KOPT-K1 (cell line): ENCODE measurements at regions not wholly inside any gene's neighbourhood (a gene's known extent, or its start where the extent isn't known, plus 50 kb on each side); places are given as distances from the start of the nearest gene placed in this dataset.
"Not testable (repeated sequence)": the region's sequence is repeated elsewhere in the genome, so short reads cannot be mapped to it uniquely, and the experiment has no call there.

Experiments used
- H3K27ac ChIP-seq: fragments of 200-600 bp; sonication (generic); 2 replicates; pipeline ENCODE4 v1.5.1; 2016; ENCODE audit warnings: antibody characterized with exemption, mild to moderate bottlenecking, low read depth, low read length; ENCODE audit not compliant: poor library complexity, severe bottlenecking
- H3K36me3 ChIP-seq: fragments of 200-600 bp; sonication (generic); 2 replicates; pipeline ENCODE4 v1.5.1; 2017; ENCODE audit warnings: antibody characterized with exemption, mild to moderate bottlenecking, low read length, moderate library complexity; ENCODE audit not compliant: insufficient read depth
- H3K9me3 ChIP-seq: fragments of 200-600 bp; sonication (generic); 2 replicates; pipeline ENCODE4 v1.5.1; 2017; ENCODE audit warnings: antibody characterized with exemption, low read length, mild to moderate bottlenecking; ENCODE audit not compliant: insufficient read depth, poor library complexity, severe bottlenecking

DNA sequence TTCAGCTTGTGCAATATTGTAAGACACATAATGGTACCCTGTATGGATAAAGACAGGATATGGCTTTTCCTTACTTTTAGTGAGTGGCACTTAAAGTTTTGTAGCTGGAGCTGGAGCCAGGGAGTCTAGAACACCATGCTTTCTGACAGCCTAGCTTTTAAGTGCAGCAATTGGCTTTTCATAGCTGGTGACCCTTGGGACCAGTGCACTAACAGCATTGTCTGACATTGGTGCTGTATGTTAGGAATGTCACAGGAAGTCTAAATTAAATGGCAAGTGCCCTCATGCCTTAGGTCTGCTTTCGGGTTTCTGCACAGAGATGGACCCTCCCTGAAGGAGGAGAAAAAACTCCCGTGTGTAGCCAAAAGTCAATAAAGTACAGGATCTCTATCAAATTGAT, 628.2 kb downstream of the NR2F2 start:
- H3K27ac ChIP-seq: no peak overlapping the region
- no peaks in the 10 kb centered on the region for H3K9me3 ChIP-seq
- no peaks in the 10 kb centered on the region for H3K36me3 ChIP-seq

DNA sequence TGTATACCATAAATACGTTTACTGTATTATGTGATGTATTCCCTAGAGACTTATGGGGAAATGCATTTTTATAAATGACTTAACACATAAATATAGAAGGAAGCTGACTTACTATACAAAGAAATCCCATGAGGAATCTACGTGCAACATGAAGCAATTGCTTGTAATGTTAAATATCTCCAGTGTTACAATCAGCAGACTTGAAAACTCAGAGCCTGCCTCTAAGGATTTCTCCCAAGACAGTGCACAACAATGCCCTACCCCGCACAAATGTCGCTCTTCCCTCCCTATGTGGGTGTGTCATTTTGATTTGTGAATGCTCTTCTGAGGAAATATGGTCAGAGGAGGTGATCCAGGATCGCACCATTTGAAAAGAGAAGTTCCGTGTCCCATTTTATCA, 629.0 kb downstream of the NR2F2 start:
- no peaks in the 10 kb centered on the region for H3K9me3 ChIP-seq
- no peaks in the 10 kb centered on the region for H3K36me3 ChIP-seq
- H3K27ac ChIP-seq: no peak overlapping the region

DNA sequence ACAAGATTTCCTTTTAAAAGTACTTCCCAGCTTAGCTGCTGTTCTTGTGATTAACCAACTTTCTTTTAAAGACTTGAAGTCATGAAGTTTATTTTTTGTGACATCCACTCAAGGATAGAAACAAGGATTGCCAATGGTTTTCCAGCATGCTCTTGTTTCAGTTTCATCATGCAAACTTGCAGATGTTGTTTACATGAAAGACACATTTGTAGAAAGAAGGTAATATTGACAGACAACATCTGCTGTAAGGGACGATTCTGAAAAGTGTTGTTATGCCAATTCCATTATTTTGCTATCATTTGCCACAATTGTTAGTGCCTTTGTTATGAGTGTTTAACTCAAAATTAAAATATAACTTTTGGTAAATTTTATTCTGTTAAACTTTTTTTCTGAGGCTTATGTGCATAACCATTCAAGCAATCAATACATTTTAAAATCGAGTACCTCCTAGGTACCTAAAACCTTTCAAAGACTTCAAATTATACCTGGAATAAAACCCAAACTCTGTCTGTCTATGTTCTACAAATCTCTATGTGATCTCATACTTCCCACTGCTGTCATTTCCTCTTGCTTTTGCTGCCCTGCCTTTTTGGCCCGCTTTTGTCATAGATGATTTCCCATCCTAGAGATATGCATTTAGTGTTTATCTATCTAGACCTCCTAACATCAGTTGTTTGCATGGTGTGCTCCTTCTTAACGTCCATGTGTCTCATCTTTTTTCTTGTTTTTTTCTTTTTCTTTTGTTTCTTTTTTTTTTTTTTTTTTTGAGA, 630.4 kb downstream of the NR2F2 start:
- Histone ChIP-seq H3K27ac (no peak overlapping the region), H3K36me3 (no peaks in the 10 kb centered on the region), H3K9me3 (no peaks in the 10 kb centered on the region)

DNA sequence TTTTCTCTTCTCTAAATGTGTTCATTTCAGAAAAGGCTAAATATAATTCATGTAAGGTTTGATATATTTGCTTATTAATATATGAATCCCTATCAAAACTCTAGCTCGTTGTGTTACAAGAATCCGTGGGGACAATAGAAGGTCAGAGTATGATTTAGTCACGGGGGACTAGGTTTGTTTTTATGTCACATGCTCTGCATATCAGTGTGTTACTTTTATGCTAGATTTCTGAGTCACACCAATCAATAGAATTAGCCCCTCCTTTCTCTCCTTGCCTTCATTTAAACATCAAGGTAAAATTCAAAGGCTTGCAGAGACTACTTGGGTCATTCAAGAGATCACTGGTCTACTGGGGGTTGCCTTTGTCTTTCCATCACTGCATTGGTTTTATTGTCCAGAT, 636.1 kb downstream of the NR2F2 start:
- Histone ChIP-seq H3K36me3 (no peaks in the 10 kb centered on the region), H3K9me3 (no peaks in the 10 kb centered on the region)

DNA sequence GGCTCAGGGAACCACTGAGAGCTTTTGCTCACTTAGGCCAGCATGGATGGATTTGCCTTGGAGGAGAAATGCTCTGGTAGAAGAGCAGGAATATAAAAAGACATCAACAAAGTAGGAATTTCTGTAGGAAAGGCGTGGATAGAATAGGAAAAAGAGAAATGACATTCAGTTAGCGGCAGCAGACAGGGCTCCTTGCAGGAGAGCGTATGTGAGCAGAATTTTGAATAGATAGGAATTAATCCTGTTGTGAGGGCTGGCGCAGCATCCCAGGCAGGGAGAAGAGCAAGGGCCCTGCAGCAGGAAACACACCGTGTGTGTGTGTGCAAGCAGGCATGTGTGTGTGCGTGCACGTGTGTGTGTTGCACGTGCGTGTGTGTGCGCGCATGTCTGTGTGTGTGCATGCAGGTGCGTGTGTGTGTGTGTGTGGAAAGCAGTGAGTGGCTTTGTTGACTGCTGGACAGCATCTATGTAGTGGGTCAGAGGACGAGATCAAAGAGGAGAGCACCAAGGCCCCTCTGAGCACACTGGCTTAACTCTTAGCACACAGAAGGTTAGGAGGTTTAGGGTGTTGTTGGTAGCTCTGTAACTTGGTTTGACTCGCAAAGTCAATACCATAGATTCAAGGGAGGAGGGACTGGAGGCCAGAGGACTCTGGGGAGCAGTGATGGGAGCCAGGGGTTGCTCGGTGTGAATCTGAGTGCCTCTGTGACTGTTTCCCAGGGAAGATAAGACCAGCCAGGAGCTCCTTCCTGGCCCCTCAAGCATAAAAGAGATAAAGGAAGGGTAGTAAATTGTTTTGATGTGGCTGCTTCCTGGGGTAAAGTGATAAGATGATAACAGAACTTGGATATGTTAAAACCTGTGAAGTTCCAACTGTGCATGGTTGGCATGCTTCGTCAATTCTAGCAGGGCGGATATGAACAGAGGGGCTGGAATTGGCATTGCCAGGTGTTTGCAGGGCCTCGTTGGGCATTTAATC, 639.5 kb downstream of the NR2F2 start:
- H3K36me3 ChIP-seq: no peaks in the 10 kb centered on the region
- H3K9me3 ChIP-seq: no peaks in the 10 kb centered on the region
- no peak overlapping the region for H3K27ac ChIP-seq

More for the DNA sequence above, 636.1 kb downstream of the NR2F2 start:
- no peak overlapping the region for H3K27ac ChIP-seq

DNA sequence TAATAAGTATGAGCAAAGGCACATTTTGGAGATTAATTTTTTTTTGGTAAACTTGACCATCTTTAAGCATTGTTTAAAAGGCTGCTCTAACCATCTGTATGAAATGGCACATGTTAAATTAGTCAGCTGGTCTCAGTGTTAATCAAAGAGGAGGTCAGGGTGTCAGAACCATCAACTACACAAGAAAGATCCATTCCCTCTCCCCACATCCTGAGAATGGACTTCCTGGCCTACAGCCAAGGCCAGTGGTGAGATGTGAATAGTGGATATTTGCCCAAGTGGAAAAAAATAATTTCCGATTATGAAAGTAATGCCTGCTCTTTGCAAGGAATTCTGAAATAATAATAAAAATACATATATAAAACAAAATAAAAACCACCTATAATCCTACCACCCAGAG, 641.7 kb downstream of the NR2F2 start:
- H3K27ac ChIP-seq: no peak overlapping the region
- H3K9me3 ChIP-seq: no peaks in the 10 kb centered on the region
- no peaks in the 10 kb centered on the region for H3K36me3 ChIP-seq

DNA sequence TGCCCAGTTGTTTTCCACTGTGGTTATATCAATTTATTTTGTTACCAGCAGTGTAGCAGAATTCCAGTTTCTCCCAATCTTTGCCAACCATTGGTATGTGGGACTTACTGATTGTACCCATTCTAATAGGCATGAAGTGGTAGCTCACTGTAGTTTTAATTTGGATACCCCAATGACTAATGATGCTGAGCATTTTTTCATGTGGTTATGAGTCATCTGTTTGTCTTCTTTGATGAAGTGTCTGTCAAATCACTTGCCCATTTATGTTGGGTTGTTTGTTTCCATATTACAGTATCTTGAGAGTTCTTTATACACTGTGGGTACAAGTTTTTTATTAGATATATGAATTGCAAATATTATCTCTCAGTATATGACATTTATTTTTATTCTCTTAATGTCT, 644.3 kb downstream of the NR2F2 start:
- H3K27ac ChIP-seq: no peak overlapping the region
- no peaks in the 10 kb centered on the region for H3K36me3 ChIP-seq
- H3K9me3 ChIP-seq: no peaks in the 10 kb centered on the region

DNA sequence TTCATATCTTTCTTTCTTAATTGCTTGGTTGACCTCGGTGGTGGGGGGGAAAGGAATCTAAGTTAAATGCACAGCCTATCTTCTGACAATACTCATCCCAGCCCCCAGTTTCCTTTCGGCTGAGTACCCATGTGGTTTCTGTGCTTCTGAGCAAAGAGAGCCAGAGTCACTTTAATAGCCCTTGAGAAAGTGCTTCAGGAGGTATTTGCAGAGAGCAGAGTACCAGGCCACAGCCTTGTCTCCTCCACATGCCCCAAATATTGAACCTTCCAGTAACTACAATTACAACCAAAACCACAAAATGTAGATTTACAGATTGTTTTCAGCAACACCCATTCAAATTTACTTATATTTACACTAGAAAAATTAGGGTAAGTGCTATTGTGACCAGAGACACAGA, 647.4 kb downstream of the NR2F2 start:
- Histone ChIP-seq H3K36me3 (no peaks in the 10 kb centered on the region), H3K9me3 (no peaks in the 10 kb centered on the region), H3K27ac (no peak overlapping the region)

DNA sequence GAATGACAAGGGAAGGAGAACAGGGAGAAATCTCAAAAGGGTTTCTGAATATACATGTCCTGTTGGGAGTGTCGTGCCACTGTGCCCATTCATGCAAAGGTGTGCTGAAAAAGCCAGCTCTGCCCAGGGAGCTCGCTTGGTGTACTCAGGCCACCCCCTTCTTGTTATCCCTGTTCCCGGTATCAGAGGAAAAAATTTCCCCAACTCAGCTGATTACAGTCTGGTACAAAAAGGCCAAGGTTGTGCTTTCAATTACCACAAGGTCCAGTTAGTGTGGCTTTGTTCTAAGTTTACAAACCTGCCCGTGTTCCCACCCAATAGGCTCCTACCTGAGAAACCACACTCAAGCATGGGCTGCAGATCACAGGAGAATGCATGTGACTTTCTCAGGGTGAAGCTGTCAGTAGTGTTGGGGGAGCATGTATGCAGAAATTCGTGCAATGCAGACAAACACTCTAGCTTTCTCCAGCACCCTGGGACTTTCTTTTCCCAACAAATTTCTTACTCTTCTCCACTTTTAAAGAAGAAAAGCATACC, 648.5 kb downstream of the NR2F2 start:
- H3K27ac ChIP-seq: no peak overlapping the region
- H3K9me3 ChIP-seq: no peaks in the 10 kb centered on the region
- no peaks in the 10 kb centered on the region for H3K36me3 ChIP-seq

DNA sequence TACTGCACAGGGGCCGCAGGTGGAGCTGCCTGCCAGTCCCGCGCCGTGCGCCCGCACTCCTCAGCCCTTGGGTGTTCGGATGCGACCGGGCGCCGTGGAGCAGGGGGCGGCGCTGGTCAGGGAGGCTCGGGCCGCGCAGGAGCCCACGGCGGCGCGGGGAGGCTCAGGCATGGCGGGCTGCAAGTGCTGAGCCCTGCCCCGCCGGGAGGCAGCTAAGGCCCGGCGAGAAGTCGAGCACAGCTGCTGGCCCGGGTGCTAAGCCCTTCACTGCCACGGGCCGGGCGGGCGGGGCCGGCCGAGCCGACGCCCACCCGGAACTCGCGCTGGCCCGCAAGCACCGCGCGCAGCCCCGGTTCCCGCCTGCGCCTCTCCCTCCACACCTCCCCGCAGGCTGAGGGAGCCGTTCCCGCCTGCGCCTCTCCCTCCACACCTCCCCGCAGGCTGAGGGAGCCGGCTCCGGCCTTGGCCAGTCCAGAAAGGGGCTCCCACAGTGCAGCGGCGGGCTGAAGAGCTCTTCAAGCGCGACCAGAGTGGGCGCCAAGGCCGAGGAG, 653.7 kb downstream of the NR2F2 start:
- not testable (repeated sequence) for H3K36me3 ChIP-seq, H3K27ac ChIP-seq, H3K9me3 ChIP-seq

DNA sequence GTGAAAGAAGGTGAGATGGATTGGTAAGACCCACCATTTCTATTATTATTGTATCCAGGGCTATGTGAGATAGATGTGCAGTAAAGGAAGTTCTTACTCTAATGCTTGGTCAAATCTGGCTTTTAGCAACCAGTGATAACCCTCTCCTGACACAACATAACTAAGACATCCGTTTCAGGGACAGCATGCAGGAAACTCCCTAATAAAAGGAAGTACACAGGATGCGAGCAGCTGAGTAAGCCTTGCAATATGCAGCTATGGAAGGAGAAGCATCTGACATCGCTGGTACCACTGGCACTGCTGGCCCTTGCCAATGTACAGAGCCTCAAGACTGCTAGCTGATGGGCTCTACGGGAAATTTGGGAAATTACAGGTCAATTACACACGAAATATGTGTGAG, 662.3 kb downstream of the NR2F2 start:
- H3K27ac ChIP-seq: no peak overlapping the region
- no peaks in the 10 kb centered on the region for H3K9me3 ChIP-seq
- no peaks in the 10 kb centered on the region for H3K36me3 ChIP-seq

DNA sequence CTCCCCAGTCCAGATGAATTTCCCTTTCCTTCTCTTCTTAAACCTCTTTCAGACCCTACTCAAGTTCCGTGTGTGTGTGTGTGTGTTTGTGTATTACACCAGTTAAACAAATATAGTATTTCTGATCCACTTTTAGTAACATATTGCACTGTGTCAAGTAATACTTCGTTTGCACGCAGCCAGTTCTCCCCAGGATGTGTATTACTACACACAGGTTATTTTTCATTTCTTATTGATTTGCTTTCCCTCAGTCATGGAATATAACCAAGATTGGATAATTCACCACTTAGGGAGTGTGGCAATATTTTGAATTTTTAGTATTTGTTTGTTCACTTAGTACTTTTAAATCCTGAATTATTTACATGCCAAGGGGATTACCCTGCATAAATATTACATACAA, 667.0 kb downstream of the NR2F2 start:
- Histone ChIP-seq H3K9me3 (no peaks in the 10 kb centered on the region), H3K36me3 (no peaks in the 10 kb centered on the region), H3K27ac (no peak overlapping the region)

DNA sequence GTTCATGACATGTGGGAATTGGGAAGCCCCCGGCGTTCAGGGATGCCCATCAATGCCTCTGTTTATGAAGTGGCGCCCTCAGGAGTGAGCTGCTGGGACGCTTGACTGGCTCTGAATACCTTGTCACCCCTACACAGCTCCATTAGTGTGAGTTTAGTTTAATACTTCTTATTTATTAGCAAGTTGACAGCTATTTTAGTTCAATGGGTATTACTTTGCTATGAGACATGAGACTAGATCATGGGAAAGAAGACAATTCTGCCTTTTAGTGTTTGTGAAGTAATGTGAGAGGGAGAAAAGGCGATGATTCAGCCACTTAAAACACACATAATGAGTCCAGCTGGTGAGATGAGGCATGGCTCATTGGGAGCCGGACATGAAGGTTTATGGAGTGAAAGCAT, 678.5 kb downstream of the NR2F2 start:
- Histone ChIP-seq H3K36me3 (no peaks in the 10 kb centered on the region), H3K27ac (no peak overlapping the region), H3K9me3 (no peaks in the 10 kb centered on the region)

DNA sequence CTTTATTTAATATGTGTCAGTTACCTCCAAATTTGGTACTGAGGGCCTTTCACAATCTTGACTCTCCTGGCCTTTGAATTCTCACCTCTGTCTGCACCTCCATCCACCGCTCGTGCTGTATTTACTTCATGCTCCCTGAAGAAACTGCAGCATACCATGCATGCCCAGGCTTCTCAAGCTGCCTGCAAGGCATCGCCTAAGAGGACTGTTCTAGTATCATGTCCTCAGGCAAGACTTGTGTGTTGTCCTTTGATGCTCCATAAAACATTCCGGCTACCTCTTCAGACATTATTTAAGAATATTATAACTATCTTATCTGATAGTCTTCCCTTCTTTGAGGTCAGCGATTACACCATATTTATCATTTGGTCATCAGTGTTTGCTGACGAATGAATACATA, 682.5 kb downstream of the NR2F2 start:
- H3K9me3 ChIP-seq: no peaks in the 10 kb centered on the region

DNA sequence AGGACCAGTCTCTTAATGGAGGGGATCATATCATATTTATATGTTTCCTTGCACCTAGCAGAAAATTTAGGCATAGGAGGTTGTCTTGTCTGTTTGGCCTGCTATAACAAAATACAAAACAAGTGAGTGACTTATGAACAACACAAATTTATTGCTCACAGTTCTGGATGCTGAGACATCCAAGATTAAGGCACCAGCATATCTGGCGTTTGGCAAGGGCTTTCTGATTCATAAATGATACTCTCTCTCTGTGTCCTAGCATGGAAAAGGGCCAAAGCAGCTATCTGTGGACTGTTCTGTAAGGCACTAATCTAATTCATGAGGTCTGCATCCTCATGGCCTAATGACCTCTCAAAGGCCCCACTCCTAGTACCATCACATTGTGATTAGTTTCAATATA, 683.0 kb downstream of the NR2F2 start:
- Histone ChIP-seq H3K27ac (no peak overlapping the region), H3K36me3 (no peaks in the 10 kb centered on the region), H3K9me3 (no peaks in the 10 kb centered on the region)

More for the DNA sequence above, 682.5 kb downstream of the NR2F2 start:
- Histone ChIP-seq H3K36me3 (no peaks in the 10 kb centered on the region), H3K27ac (no peak overlapping the region)
